NCI-H2196 (cell line): ENCODE measurements at regions not wholly inside any gene's neighbourhood (a gene's known extent, or its start where the extent isn't known, plus 50 kb on each side); places are given as distances from the start of the nearest gene placed in this dataset.
"Not testable (repeated sequence)": the region's sequence is repeated elsewhere in the genome, so short reads cannot be mapped to it uniquely, and the experiment has no call there.

Experiments used
- DNase-seq: peaks from one replicate; lab custom pipeline; 2025; ENCODE audit not compliant: unreplicated experiment; lab: John Stamatoyannopoulos, UW

- DNase-seq: not testable (repeated sequence)
Observed at GRCh38 chr11:42949738-42950376, 361.9 kb upstream of the API5 start.

GRCh38 chr11:42951266-42951665, 360.5 kb upstream of the API5 start:
- no peak for DNase-seq

DNA sequence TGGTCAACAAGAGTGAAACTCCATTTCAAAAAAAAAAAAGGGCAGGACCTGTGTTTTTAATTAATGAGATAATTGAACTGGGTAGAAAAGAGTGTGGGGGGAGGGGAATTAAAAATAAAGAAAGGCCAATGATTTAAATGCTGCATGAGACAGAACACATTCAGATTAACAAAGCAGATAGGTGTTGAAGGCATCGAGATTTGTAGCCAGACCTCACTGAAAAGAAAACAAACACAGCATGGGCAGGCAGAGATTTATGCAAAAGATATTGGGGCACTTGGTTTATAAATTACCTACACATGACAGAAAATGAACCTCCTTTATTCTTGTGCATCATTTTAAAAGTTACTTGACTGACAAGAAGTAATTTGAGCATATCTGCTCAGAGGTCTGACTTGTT, 354.0 kb upstream of the API5 start:
- DNase-seq: no peak

GRCh38 chr11:42958635-42959034, 353.2 kb upstream of the API5 start:
- no peak for DNase-seq

DNA sequence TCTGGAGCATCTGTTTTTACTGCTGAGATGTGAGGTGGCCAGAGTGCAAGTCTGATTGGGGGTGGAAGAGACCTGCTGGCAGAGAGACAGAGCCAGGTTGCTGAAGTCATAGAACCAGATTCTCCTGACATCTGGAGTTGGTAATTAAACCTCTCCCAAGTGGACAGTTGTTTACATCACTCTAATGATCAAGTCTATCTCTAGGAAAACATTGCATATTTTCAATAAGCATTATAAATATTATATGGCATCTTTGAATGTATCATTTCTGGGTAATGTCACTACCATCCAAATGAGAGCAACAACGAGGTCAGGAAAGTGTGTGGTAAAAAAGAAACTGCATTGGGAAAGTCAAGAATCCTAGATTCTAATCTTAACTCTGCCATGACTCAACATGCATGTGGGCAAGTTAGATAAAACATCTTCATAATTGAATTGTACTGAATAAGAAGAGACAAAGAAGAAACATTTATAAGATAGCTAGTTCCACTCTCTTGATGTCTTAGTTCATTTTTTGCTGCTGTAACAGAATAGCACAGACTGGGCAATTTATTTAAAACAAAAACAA, 351.2 kb upstream of the API5 start:
- no peak for DNase-seq

- no peak for DNase-seq
Observed at GRCh38 chr11:42967653-42968052, 344.1 kb upstream of the API5 start.

DNA sequence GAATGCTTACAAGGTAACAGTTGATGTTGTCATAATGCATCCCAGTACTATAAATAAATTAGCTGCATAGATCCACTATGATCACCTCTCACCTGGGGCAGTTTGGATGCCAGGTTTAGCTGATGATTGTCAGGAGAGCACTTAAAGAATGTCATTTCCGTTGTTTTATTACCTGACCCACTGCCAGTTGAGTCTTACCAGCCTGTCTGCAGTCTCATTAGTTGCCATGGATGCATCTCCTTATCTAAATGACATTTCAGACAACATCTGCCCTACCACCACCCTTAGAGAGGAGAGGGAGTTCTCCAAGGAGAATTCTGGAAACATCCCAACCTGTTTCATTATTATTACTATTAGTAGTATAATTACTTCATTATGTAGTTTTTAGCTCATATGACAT, 339.1 kb upstream of the API5 start:
- no peak for DNase-seq

GRCh38 chr11:42974510-42975179, 337.2 kb upstream of the API5 start:
- DNase-seq: no peak

GRCh38 chr11:42975180-42975529, 336.6 kb upstream of the API5 start:
- no peak for DNase-seq

GRCh38 chr11:42976636-42977217, 335.1 kb upstream of the API5 start:
- no peak for DNase-seq

- no peak for DNase-seq
Observed at GRCh38 chr11:42992594-42992993, 319.2 kb upstream of the API5 start.

DNA sequence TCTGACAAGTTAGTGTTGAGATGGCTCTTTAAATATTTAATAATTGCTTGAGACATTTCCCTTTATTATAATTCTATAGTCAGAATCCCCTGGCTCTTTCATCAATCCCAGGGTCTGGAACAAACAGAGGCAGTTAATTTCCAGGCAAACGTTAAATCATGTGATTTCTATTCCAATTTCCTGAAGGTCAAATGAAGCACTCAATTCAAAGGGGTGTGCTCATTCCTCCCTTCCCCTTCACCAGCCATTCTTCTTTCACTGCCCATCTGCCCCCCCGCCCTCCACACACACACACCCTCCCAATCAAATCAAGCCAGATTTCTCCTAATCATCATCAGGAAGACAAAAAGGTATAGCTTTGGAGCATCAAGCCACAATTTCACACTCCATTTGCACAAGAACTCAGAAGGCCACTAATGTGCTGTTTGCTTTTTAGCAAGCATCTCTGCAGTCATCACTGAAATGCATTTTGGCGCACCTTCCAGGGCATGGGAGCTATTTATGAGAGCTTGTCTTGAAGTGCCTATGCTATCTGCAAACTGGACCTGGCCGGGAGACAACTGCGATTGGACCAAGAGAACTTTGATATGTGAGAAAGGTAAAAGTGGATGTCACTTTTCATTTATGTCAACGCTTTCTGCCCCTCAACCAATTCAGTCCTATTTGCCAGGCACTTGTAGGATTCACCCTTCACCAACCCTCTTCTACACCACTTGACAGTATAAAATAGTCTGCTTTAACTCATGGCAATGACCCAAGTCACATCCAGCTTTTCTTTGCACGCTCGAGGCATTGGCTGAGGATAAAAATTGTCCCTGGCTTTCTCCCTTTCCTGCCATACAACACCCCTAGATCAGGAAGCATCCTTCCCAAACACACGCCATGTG, 315.1 kb upstream of the API5 start:
- DNase-seq: no peak

GRCh38 chr11:43004879-43005278, 306.9 kb upstream of the API5 start:
- DNase-seq: not testable (repeated sequence)

DNA sequence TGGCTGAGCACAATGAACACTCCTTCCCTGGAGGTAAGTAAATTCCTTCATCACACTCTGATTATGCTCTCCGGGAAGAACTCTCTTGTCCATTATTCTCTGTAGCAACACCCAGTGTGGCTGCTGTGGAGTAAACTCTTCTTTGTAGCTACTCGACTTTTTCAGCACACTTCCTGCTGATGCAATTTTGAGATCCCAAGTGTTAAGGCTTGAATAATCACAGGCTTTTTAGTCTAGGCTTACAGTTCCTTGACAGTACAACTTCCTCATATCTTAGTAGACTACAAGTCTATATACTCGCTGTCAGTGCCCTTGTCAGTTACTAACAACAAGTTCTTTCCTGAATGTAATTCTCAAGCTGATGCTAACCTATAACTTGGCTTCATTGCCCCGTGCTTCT, 301.8 kb upstream of the API5 start:
- no peak for DNase-seq

DNA sequence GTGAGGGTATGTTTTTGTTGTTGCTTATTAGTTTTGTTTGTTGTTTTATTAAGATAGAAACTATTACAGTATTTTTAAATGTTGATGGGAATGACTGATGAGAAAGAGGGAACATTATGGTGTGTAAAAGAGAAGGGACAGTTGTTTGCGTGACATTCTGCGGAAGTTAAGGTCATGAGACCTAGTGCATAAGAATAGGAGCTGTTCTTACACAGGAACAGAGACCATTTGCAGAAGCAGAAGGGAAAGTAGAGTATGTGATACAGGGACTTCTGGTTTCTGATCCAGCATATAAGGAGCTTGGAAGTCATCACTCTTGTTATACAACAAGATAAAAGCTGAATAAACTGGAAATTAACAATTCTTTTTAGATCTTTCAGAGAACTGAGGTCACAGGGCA, 299.2 kb upstream of the API5 start:
- no peak for DNase-seq

- DNase-seq: no peak
Observed at GRCh38 chr11:43021466-43021865, 290.3 kb upstream of the API5 start.

GRCh38 chr11:43034341-43034740, 277.5 kb upstream of the API5 start:
- no peak for DNase-seq

DNA sequence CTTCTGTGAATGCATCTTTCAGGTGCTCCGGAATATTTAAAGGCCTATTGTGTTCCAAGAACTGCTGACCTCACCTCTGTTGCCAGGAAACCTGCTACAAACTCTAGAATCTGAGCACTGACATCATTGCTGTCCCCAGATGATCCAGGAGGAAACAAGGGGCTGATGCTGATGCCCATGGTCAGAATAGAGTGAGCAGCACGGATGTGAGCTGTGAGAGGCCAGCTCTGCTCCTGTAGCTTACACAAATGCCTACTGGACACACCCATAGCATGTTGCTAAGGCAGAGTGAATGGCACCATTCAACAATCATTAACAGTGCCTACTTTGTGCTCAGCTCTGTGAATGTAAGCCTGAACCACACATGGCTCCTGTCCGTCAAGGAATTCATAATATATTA, 276.7 kb upstream of the API5 start:
- DNase-seq: no peak

- DNase-seq: no peak
Observed at GRCh38 chr11:43053638-43054412, 258.0 kb upstream of the API5 start.

- DNase-seq: no peak
Observed at GRCh38 chr11:43067681-43068080, 244.1 kb upstream of the API5 start.

- DNase-seq: no peak
Observed at GRCh38 chr11:43071338-43071737, 240.5 kb upstream of the API5 start.
